GM12878 (cell line): ENCODE measurements at regions not wholly inside any gene's neighbourhood (a gene's known extent, or its start where the extent isn't known, plus 50 kb on each side); places are given as distances from the start of the nearest gene placed in this dataset.
A peak's percentile ranks its signal among the peaks of the same experiment; 100 is the strongest.

ENCODE experiments used
- ATAC-seq: fragments of 200-7000 bp; cut with Tn5 transposase; 3 replicates; pipeline ENCODE4 v1.9.1; 2020; ENCODE audit warnings: mild to moderate bottlenecking, moderate library complexity
- BruUV-seq: library from RNA; stranded (reverse); fragments of 400-500 nt; replicated peaks from 2 replicates; lab custom pipeline; 2021; lab: Mats Ljungman, UMichigan
- CTCF ChIA-PET: fragments of 300-600 bp; sonication (Branson Sonifier 250); formaldehyde crosslinking; extraction: SDS; loops from one replicate; lab custom pipeline; 2021; ENCODE audit warnings: inconsistent platforms; lab: Yijun Ruan, JAX
- POLR2A ChIA-PET: fragments of 350-600 bp; formaldehyde crosslinking; extraction: SDS; loops from one replicate; lab custom pipeline; 2021; ENCODE audit warnings: inconsistent platforms; lab: Charles Lee
- RAD21 ChIA-PET: fragments of 300-600 bp; sonication (Branson Sonifier 250); formaldehyde crosslinking; loops from one replicate; lab custom pipeline; 2023; ENCODE audit warnings: antibody characterized with exemption; ENCODE audit not compliant: unreplicated experiment; lab: Charles Lee
- SMC1A ChIA-PET: fragments of 300-600 bp; sonication (Branson Sonifier 250); formaldehyde crosslinking; loops from one replicate; lab custom pipeline; 2023; ENCODE audit not compliant: unreplicated experiment, uncharacterized antibody; lab: Charles Lee
- DNase-seq: peaks from one replicate; pipeline ENCODE4 v3.0.0-alpha.2; 2011; ENCODE audit warnings: low read depth, low spot score
- FAIRE-seq: peaks from 3 replicates; lab custom pipeline; 2011; peaks lifted over from hg19 to GRCh38; lab: Jason Lieb, UNC
- H2AFZ ChIP-seq: 2 replicates; pipeline ENCODE4 v1.6.0; 2011; ENCODE audit warnings: low read depth, low read length, control low read depth; ENCODE audit not compliant: control insufficient read depth
- H3K27ac ChIP-seq: 2 replicates; pipeline ENCODE4 v1.5.1; 2011; ENCODE audit warnings: control low read depth; ENCODE audit not compliant: control insufficient read depth, insufficient read depth
- H3K27me3 ChIP-seq, 2 experiments: replicated peaks in 1 of 2; 2 replicates each; pipeline versions ENCODE4 v1.6.0 to v1.6.1; 2011; ENCODE audit warnings: low read length in 1 of 2; ENCODE audit not compliant: control insufficient read depth in 2 of 2, insufficient read depth in 2 of 2
- H3K36me3 ChIP-seq, 2 experiments: 2 replicates each; pipeline ENCODE4 v1.5.1; 2011; ENCODE audit warnings: low read length in 1 of 2; ENCODE audit not compliant: control insufficient read depth in 2 of 2, insufficient read depth in 2 of 2
- H3K4me1 ChIP-seq: 2 replicates; pipeline ENCODE4 v1.6.1; 2011; ENCODE audit warnings: mild to moderate bottlenecking, low read length, moderate library complexity, mixed read lengths; ENCODE audit not compliant: control insufficient read depth, insufficient read depth
- H3K4me2 ChIP-seq: 2 replicates; pipeline ENCODE4 v1.6.0; 2011; ENCODE audit warnings: control low read depth; ENCODE audit not compliant: control insufficient read depth, insufficient read depth
- H3K4me3 ChIP-seq: fragments of 200-600 bp; sonication (generic); 2 replicates; pipeline ENCODE4 v1.5.1; 2016
- H3K79me2 ChIP-seq: 2 replicates; pipeline ENCODE4 v1.6.0; 2011; ENCODE audit warnings: low read length; ENCODE audit not compliant: control insufficient read depth, insufficient read depth
- H3K9ac ChIP-seq: 2 replicates; pipeline ENCODE4 v1.8.0; 2011; ENCODE audit warnings: low read length, control low read depth, mixed read lengths; ENCODE audit not compliant: control insufficient read depth, insufficient read depth
- H3K9me3 ChIP-seq: replicated peaks from 3 replicates; pipeline ENCODE4 v1.5.1; 2011; ENCODE audit warnings: mild to moderate bottlenecking, low read length; ENCODE audit not compliant: control insufficient read depth, insufficient read depth
- H4K20me1 ChIP-seq: 2 replicates; pipeline ENCODE4 v1.6.0; 2011; ENCODE audit not compliant: control insufficient read depth, insufficient read depth
- CBFB ChIP-seq: IDR thresholded peaks from 2 replicates; pipeline ENCODE4 v1.6.1; 2016; ENCODE audit warnings: antibody characterized with exemption, low read depth
- DPF2 ChIP-seq: fragments of 450-650 bp; IDR thresholded peaks from 2 replicates; pipeline ENCODE4 v1.6.1; 2017; ENCODE audit warnings: mild to moderate bottlenecking
- FOXK2 ChIP-seq: fragments of 450-650 bp; IDR thresholded peaks from 2 replicates; pipeline ENCODE4 v1.6.1; 2017; ENCODE audit warnings: mild to moderate bottlenecking, moderate library complexity
- FOXM1 ChIP-seq: IDR thresholded peaks from 2 replicates; pipeline ENCODE4 v1.6.1; 2012; ENCODE audit warnings: low read depth, mild to moderate bottlenecking, inconsistent platforms, low read length, moderate library complexity
- MTA2 ChIP-seq: fragments of 450-650 bp; IDR thresholded peaks from 2 replicates; pipeline ENCODE4 v1.6.1; 2016; ENCODE audit warnings: low read depth, mild to moderate bottlenecking, moderate library complexity
- NR2C2 ChIP-seq: IDR thresholded peaks from 2 replicates; pipeline ENCODE4 v1.6.1; 2011; ENCODE audit warnings: borderline replicate concordance, low read depth; ENCODE audit not compliant: control insufficient read depth, insufficient read length
- REST ChIP-seq: IDR thresholded peaks from 2 replicates; pipeline ENCODE4 v1.6.1; 2012; ENCODE audit warnings: mild to moderate bottlenecking, low read depth, low read length
- SRF ChIP-seq, 2 experiments: IDR thresholded peaks; 2 replicates each; pipeline ENCODE4 v1.6.1; 2011; ENCODE audit warnings: low read depth in 2 of 2, low read length in 2 of 2, mild to moderate bottlenecking in 1 of 2, moderate library complexity in 1 of 2
- YY1 ChIP-seq: IDR thresholded peaks from 2 replicates; pipeline ENCODE4 v1.6.1; 2011; ENCODE audit warnings: low read depth, mild to moderate bottlenecking, low read length
- ZBED1 ChIP-seq: IDR thresholded peaks from 2 replicates; pipeline ENCODE4 v1.6.1; 2016; ENCODE audit warnings: borderline replicate concordance
- ZNF622 ChIP-seq: fragments of 450-650 bp; IDR thresholded peaks from 2 replicates; pipeline ENCODE4 v1.6.1; 2017; ENCODE audit warnings: mild to moderate bottlenecking, inconsistent platforms
- WGBS: methylation state at CpG from one replicate; pipeline ENCODE4 v1.1.6; 2016; ENCODE audit warnings: low lambda C conversion rate; ENCODE audit not compliant: insufficient replicate concordance, insufficient coverage; ENCODE audit errors: missing lambda C conversion rate; 5-methylcytosine and 5-hydroxymethylcytosine counted together
- in situ Hi-C: fragments of 300-500 bp; cut with MboI; formaldehyde crosslinking; loops from 9 replicates; pipeline ENCODE4 v1.14.3; 2018; ENCODE audit warnings: mixed read lengths
- intact Hi-C: fragments of 100-400 bp; cut with micrococcal nuclease; formaldehyde crosslinking; loops from one replicate; pipeline ENCODE4 v1.14.2; 2022; ENCODE audit not compliant: unreplicated experiment
- TF ChIP-seq, protein P1 (sequence below): fragments of 450-650 bp; IDR thresholded peaks from 2 replicates; pipeline ENCODE4 v1.6.1; 2016; ENCODE audit warnings: mild to moderate bottlenecking
- TF ChIP-seq, protein P2 (sequence below): IDR thresholded peaks from 2 replicates; pipeline ENCODE4 v1.6.1; 2011; ENCODE audit warnings: mild to moderate bottlenecking, low read depth, low read length, moderate library complexity; ENCODE audit not compliant: insufficient replicate concordance

DNA sequence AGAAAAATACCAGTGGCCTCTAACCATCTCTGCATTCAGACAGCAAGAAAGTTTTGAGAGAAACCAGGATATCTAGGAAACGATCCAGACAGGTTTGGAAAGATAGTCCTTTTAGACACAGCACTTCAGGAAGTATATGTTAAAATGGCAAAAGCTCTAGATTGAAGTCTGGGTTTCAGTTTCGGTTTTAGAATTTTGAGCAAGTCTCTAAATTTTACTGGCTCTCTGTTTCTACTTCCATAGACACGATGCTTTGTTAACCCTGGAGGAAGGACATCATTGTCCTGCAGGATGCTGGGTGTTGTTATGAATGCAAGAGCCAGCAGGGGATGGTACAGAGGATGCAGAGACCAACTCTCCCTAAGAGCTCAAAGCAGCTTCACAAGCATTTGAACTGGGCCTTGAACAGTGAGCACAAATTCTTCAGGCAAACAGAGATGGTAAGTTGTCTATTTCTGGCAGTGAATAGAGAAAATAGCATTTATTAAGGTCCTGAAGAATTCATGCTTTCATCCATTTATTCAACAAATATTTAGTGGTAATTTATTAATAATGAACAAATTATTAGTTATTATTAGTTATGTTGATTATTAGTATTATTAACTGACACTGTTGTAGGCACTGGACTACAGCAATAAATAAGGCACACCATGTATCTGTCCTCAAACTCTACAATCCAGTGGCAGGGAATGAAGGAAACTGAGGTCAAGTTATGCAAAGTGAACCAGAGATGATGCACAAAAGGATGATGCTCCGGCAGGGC lies 152.7 kb upstream of the NRP1 start (continued):
- TF ChIP-seq ZBED1 (no peak), YY1 (no peak), ZNF622 (no peak), REST (no peak), SRF (IDR thresholded peaks at IDR 0.05; ENCODE audit: low read depth in 2 of 2, low read length in 2 of 2) (no peak), CBFB (no peak), DPF2 (no peak), FOXK2 (no peak), NR2C2 (no peak)

GRCh38 chr10:33485276-33485675 lies 150.8 kb upstream of the NRP1 start:
- BruUV-seq, result no TSS peak
- Histone ChIP-seq H3K36me3 (no peaks in the 10 kb centered on the region), H3K9me3 (no peaks in the 10 kb centered on the region; the same call in 2 of the 3 replicates), H3K4me1 (no peaks in the 10 kb centered on the region), H3K9ac (no peak overlapping the region), H3K4me3 (no peak overlapping the region), H3K4me2 (no peak overlapping the region), H3K79me2 (no peaks in the 10 kb centered on the region), H2AFZ (no peak overlapping the region), H4K20me1 (no peaks in the 10 kb centered on the region), H3K27ac (no peak overlapping the region)
- DNase-seq (no peak), ATAC-seq (no peak; the same call in 2 of the 3 replicates), FAIRE-seq (no peak)
- 49% methylated on average over 3 of the region's 3 CpGs for WGBS
- intact Hi-C loops, result no loop called here
- ChIA-PET SMC1A (interaction anchor here (0.7 to 4.3 kb wide), 5 partner anchors 12 to 288 kb away, joined by 3 to 19 read pairs (median 4); no protein-coding TSS in a partner anchor), RAD21 (interaction anchor here (0.6 to 2.9 kb wide), 3 partner anchors 10 to 22 kb away, joined by 3 to 16 read pairs (median 6); no protein-coding TSS in a partner anchor)
- in situ Hi-C loops, result no loop called here
- TF ChIP-seq, protein P1, sequence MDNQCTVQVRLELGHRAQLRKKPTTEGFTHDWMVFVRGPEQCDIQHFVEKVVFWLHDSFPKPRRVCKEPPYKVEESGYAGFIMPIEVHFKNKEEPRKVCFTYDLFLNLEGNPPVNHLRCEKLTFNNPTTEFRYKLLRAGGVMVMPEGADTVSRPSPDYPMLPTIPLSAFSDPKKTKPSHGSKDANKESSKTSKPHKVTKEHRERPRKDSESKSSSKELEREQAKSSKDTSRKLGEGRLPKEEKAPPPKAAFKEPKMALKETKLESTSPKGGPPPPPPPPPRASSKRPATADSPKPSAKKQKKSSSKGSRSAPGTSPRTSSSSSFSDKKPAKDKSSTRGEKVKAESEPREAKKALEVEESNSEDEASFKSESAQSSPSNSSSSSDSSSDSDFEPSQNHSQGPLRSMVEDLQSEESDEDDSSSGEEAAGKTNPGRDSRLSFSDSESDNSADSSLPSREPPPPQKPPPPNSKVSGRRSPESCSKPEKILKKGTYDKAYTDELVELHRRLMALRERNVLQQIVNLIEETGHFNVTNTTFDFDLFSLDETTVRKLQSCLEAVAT, result 0 out of 2 replicates have a peak, but pooled peaks have one; percentile 28
- TF ChIP-seq, protein P2, sequence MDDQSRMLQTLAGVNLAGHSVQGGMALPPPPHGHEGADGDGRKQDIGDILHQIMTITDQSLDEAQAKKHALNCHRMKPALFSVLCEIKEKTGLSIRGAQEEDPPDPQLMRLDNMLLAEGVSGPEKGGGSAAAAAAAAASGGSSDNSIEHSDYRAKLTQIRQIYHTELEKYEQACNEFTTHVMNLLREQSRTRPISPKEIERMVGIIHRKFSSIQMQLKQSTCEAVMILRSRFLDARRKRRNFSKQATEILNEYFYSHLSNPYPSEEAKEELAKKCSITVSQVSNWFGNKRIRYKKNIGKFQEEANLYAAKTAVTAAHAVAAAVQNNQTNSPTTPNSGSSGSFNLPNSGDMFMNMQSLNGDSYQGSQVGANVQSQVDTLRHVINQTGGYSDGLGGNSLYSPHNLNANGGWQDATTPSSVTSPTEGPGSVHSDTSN, result no peak
- no peak for TF ChIP-seq FOXM1
- no peak for TF ChIP-seq MTA2
- TF ChIP-seq, all 136 proteins: peak for 1
- ChIA-PET POLR2A (interaction anchor here (0.7 to 0.8 kb wide), 2 partner anchors 9 to 71 kb away, joined by 3 to 4 read pairs; no protein-coding TSS in a partner anchor), CTCF (no interaction called here)
- no peaks in the 10 kb centered on the region for H3K27me3 ChIP-seq
